KMS-11 (cell line): ENCODE measurements at regions not wholly inside any gene's neighbourhood (a gene's known extent, or its start where the extent isn't known, plus 50 kb on each side); places are given as distances from the start of the nearest gene placed in this dataset.
A peak's percentile ranks its signal among the peaks of the same experiment; 100 is the strongest.

Experiments used
- H2AFZ ChIP-seq: fragments of 200-600 bp; sonication (generic); 2 replicates; pipeline ENCODE4 v1.6.1; 2016; ENCODE audit warnings: antibody characterized with exemption, mixed run types, low read depth
- H3K27ac ChIP-seq: fragments of 200-600 bp; sonication (generic); 2 replicates; pipeline ENCODE4 v1.6.1; 2016; ENCODE audit warnings: mild to moderate bottlenecking, mixed run types
- H3K27me3 ChIP-seq: fragments of 200-600 bp; sonication (generic); 2 replicates; pipeline ENCODE4 v1.6.1; 2017; ENCODE audit warnings: mild to moderate bottlenecking, low read depth, mixed run types, moderate library complexity; ENCODE audit not compliant: insufficient read depth
- H3K36me3 ChIP-seq: fragments of 200-600 bp; sonication (generic); 2 replicates; pipeline ENCODE4 v1.6.1; 2017; ENCODE audit warnings: mild to moderate bottlenecking, mixed run types; ENCODE audit not compliant: insufficient read depth
- H3K4me1 ChIP-seq: fragments of 200-600 bp; sonication (generic); 2 replicates; pipeline ENCODE4 v1.6.1; 2016; ENCODE audit warnings: mild to moderate bottlenecking, low read depth, mixed run types; ENCODE audit not compliant: poor library complexity, severe bottlenecking
- H3K4me2 ChIP-seq: fragments of 200-600 bp; sonication (generic); 2 replicates; pipeline ENCODE4 v1.7.0; 2016; ENCODE audit warnings: mild to moderate bottlenecking, mixed run types
- H3K4me3 ChIP-seq: fragments of 200-600 bp; sonication (generic); IDR thresholded peaks from 2 replicates; pipeline ENCODE4 v1.6.1; 2017; ENCODE audit warnings: low read depth, low read length, mixed read lengths; ENCODE audit not compliant: insufficient read depth
- H3K79me2 ChIP-seq: fragments of 200-600 bp; sonication (generic); 2 replicates; pipeline ENCODE4 v1.6.1; 2016; ENCODE audit warnings: low read depth, mixed run types; ENCODE audit not compliant: insufficient read depth
- H3K9ac ChIP-seq: fragments of 200-600 bp; sonication (generic); 2 replicates; pipeline ENCODE4 v1.6.1; 2016; ENCODE audit warnings: mild to moderate bottlenecking, mixed run types
- H4K20me1 ChIP-seq: fragments of 200-600 bp; sonication (generic); 2 replicates; pipeline ENCODE4 v1.6.1; 2016; ENCODE audit warnings: mild to moderate bottlenecking, mixed run types; ENCODE audit not compliant: insufficient read depth
- CTCF ChIP-seq: fragments of 200-600 bp; sonication (generic); conservative IDR thresholded peaks from 2 replicates; pipeline ENCODE4 v1.6.1; 2017; ENCODE audit warnings: low read depth, mild to moderate bottlenecking, antibody characterized with exemption, low read length, moderate library complexity, mixed read lengths

GRCh38 chr4:137310593-137311490, 221.5 kb downstream of the PCDH18 start:
- Histone ChIP-seq H4K20me1 (no peaks in the 10 kb centered on the region), H3K9ac (no peak overlapping the region), H3K4me3 (no peak overlapping the region), H3K27ac (peak overlapping the region; percentile 47), H3K27me3 (no peaks in the 10 kb centered on the region), H3K36me3 (no peaks in the 10 kb centered on the region), H3K79me2 (no peaks in the 10 kb centered on the region), H3K4me2 (peak overlapping the region; percentile 59), H2AFZ (peak overlapping the region; percentile 9; the same call in 1 of the 2 replicates), H3K4me1 (peaks cover 33% of the 10 kb centered on the region)
- no peak for TF ChIP-seq CTCF

DNA sequence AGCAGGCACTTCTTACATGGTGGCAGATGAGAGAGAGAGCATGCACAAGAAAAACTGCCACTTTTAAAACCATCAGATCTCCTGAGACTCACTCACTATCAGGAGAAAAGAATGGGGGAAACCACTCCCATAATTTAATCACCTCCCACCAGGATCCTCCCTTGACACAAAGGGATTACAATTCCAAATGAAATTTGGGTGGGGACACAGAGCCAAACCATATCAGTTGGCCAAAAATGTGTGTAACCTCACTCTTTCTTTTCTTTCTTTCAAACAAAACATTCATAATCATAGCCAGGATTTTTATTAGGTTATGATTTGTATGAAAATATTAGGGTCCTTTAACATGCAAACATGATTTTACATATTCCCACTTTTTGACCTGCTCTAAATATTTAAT, 222.1 kb downstream of the PCDH18 start:
- no peak overlapping the region for H3K4me3 ChIP-seq
- H3K27ac ChIP-seq, result peak overlapping the region; percentile 47; the same call in 1 of the 2 replicates
- no peak overlapping the region for H2AFZ ChIP-seq
- H3K9ac ChIP-seq, result no peak overlapping the region
- no peaks in the 10 kb centered on the region for H3K36me3 ChIP-seq
- H3K4me1 ChIP-seq, result peaks cover 33% of the 10 kb centered on the region
- no peaks in the 10 kb centered on the region for H4K20me1 ChIP-seq
- H3K4me2 ChIP-seq, result peak overlapping the region; percentile 59; the same call in 1 of the 2 replicates
- no peak for TF ChIP-seq CTCF
- H3K27me3 ChIP-seq, result no peaks in the 10 kb centered on the region
- H3K79me2 ChIP-seq, result no peaks in the 10 kb centered on the region

- no peak overlapping the region for H3K9ac ChIP-seq
- H3K36me3 ChIP-seq, result no peaks in the 10 kb centered on the region
- H3K27me3 ChIP-seq, result no peaks in the 10 kb centered on the region
- H3K79me2 ChIP-seq, result no peaks in the 10 kb centered on the region
- no peak overlapping the region for H2AFZ ChIP-seq
- no peak overlapping the region for H3K27ac ChIP-seq
- H3K4me1 ChIP-seq, result peaks cover 33% of the 10 kb centered on the region
- no peaks in the 10 kb centered on the region for H4K20me1 ChIP-seq
- TF ChIP-seq CTCF, result no peak
- H3K4me3 ChIP-seq, result no peak overlapping the region
- H3K4me2 ChIP-seq, result no peak overlapping the region
These were observed 222.9 kb downstream of the PCDH18 start for GRCh38 chr4:137309424-137309823.

DNA sequence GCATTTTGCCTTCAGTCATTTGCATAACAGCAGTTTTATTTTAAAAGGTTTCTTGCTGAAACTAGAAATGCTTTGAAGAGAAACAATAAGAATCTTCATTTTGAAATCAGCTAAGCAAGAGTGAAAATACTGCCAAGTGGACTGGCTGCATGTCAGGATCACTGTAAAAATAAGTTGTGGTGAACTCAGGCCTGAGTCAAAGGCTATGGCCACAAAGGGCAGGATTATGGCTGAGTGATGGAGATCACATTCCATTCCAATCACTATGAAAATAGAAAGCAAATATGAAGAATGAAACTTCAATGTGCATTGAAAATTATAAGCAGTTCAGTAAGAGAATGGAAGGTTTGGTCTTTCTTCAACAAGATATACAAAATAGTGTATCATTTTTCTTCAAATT, 224.5 kb downstream of the PCDH18 start:
- peaks cover 33% of the 10 kb centered on the region for H3K4me1 ChIP-seq
- no peak for TF ChIP-seq CTCF
- H4K20me1 ChIP-seq, result no peaks in the 10 kb centered on the region
- H3K36me3 ChIP-seq, result no peaks in the 10 kb centered on the region
- H3K27me3 ChIP-seq, result no peaks in the 10 kb centered on the region
- H3K9ac ChIP-seq, result no peak overlapping the region
- H3K27ac ChIP-seq, result no peak overlapping the region
- no peaks in the 10 kb centered on the region for H3K79me2 ChIP-seq
- no peak overlapping the region for H3K4me3 ChIP-seq
- H2AFZ ChIP-seq, result no peak overlapping the region
- H3K4me2 ChIP-seq, result no peak overlapping the region
